Ascending aorta (tissue), 2 donors: ENCODE measurements at regions not wholly inside any gene's neighbourhood (a gene's known extent, or its start where the extent isn't known, plus 50 kb on each side); places are given as distances from the start of the nearest gene placed in this dataset.

ENCODE experiments used
- DNase-seq, 2 donors: peaks; one replicate each; pipeline ENCODE4 v3.0.0-alpha.2; 2019; ENCODE audit warnings: low spot score in 2 of 2
- H3K27ac ChIP-seq, 2 donors: fragments of 200-600 bp; sonication (generic); one replicate each; pipeline ENCODE4 v1.5.1; 2016 to 2017; ENCODE audit warnings: mild to moderate bottlenecking in 1 of 2
- H3K27me3 ChIP-seq: fragments of 200-600 bp; sonication (generic); one replicate; pipeline ENCODE4 v1.5.1; 2017
- H3K36me3 ChIP-seq, 2 donors: fragments of 200-600 bp; sonication (generic); one replicate each; pipeline ENCODE4 v1.5.1; 2016
- H3K4me1 ChIP-seq, 2 donors: fragments of 200-600 bp; sonication (generic); one replicate each; pipeline ENCODE4 v1.5.1; 2016 to 2017; ENCODE audit warnings: mild to moderate bottlenecking in 1 of 2
- H3K4me3 ChIP-seq, 2 donors: fragments of 200-600 bp; sonication (generic); one replicate each; pipeline ENCODE4 v1.5.1; 2016 to 2017; ENCODE audit warnings: mild to moderate bottlenecking in 1 of 2
- H3K9me3 ChIP-seq, 2 donors: fragments of 200-600 bp; sonication (generic); one replicate each; pipeline ENCODE4 v1.5.1; 2016
- CTCF ChIP-seq, 3 experiments: fragments of 200-600 bp in 2 of 3; fragments of 450-650 bp in 1 of 3; sonication (generic) in 2 of 3; IDR thresholded peaks; one replicate each; pipeline ENCODE4 v1.5.1; 2016 to 2019; ENCODE audit warnings: antibody characterized with exemption in 3 of 3, mild to moderate bottlenecking in 1 of 3, moderate library complexity in 1 of 3
- intact Hi-C: fragments of 100-400 bp; cut with DNase I; formaldehyde crosslinking; loops from one replicate; pipeline ENCODE4 v1.15.1; 2023

- no peak for TF ChIP-seq CTCF (IDR thresholded peaks at IDR 0.05)
- Histone ChIP-seq H3K36me3 (no peaks in the 10 kb centered on the region), H3K4me3 (no peak overlapping the region), H3K9me3 (peaks cover 0 to 6% of the 10 kb centered on the region in 2 donors), H3K27me3 (no peaks in the 10 kb centered on the region), H3K4me1 (no peaks in the 10 kb centered on the region), H3K27ac (no peak overlapping the region)
- DNase-seq, result peak in 1 of 2 donors; percentile 41
- intact Hi-C loops, result no loop called here
Observed at GRCh38 chr22:49323751-49324415, 503.8 kb downstream of the BRD1 start.

GRCh38 chr22:49322861-49323622, 504.6 kb downstream of the BRD1 start:
- H3K27ac ChIP-seq, result no peak overlapping the region
- no peaks in the 10 kb centered on the region for H3K4me1 ChIP-seq
- H3K9me3 ChIP-seq, result peaks cover 0 to 6% of the 10 kb centered on the region in 2 donors
- no peak for DNase-seq
- no peak for TF ChIP-seq CTCF (IDR thresholded peaks at IDR 0.05)
- no peaks in the 10 kb centered on the region for H3K36me3 ChIP-seq
- no peak overlapping the region for H3K4me3 ChIP-seq
- intact Hi-C loops, result no loop called here
- H3K27me3 ChIP-seq, result no peaks in the 10 kb centered on the region

GRCh38 chr22:49322231-49322630, 505.4 kb downstream of the BRD1 start:
- no peak overlapping the region for H3K4me3 ChIP-seq
- TF ChIP-seq CTCF (IDR thresholded peaks at IDR 0.05), result no peak
- no peak overlapping the region for H3K27ac ChIP-seq
- no peaks in the 10 kb centered on the region for H3K36me3 ChIP-seq
- peaks cover 0 to 3% of the 10 kb centered on the region in 2 donors for H3K9me3 ChIP-seq
- H3K4me1 ChIP-seq, result no peaks in the 10 kb centered on the region
- no peaks in the 10 kb centered on the region for H3K27me3 ChIP-seq
- intact Hi-C loops, result no loop called here
- no peak for DNase-seq

- no peak overlapping the region for H3K27ac ChIP-seq
- H3K27me3 ChIP-seq, result no peaks in the 10 kb centered on the region
- H3K36me3 ChIP-seq, result no peaks in the 10 kb centered on the region
- DNase-seq, result peak in 1 of 2 donors; percentile 52
- H3K9me3 ChIP-seq, result no peaks in the 10 kb centered on the region
- intact Hi-C loops, result no loop called here
- TF ChIP-seq CTCF (IDR thresholded peaks at IDR 0.05), result no peak
- H3K4me3 ChIP-seq, result no peak overlapping the region
- H3K4me1 ChIP-seq, result no peaks in the 10 kb centered on the region
Observed at GRCh38 chr22:49321477-49322055, 506.1 kb downstream of the BRD1 start.

GRCh38 chr22:49320714-49321476, 506.8 kb downstream of the BRD1 start:
- intact Hi-C loops, result no loop called here
- DNase-seq, result peak in 1 of 2 donors; percentile 34
- no peak for TF ChIP-seq CTCF (IDR thresholded peaks at IDR 0.05)
- Histone ChIP-seq H3K9me3 (no peaks in the 10 kb centered on the region), H3K27ac (no peak overlapping the region), H3K36me3 (no peaks in the 10 kb centered on the region), H3K4me1 (no peaks in the 10 kb centered on the region), H3K27me3 (no peaks in the 10 kb centered on the region), H3K4me3 (no peak overlapping the region)
